HCT116 (cell line): ENCODE measurements at regions not wholly inside any gene's neighbourhood (a gene's known extent, or its start where the extent isn't known, plus 50 kb on each side); places are given as distances from the start of the nearest gene placed in this dataset.

Experiments
- ATAC-seq: fragments of 200-7000 bp; cut with Tn5 transposase; 2 replicates; pipeline ENCODE4 v1.9.1; 2020; ENCODE audit warnings: mild to moderate bottlenecking, moderate library complexity
- BruUV-seq: library from RNA; stranded (reverse); fragments of 400-500 nt; replicated peaks from 2 replicates; lab custom pipeline; 2021; lab: Mats Ljungman, UMichigan
- CTCF ChIA-PET: fragments of 300-600 bp; sonication (Branson Sonifier 250); formaldehyde crosslinking; loops from one replicate; lab custom pipeline; 2021; ENCODE audit warnings: antibody characterized with exemption; lab: Charles Lee
- POLR2A ChIA-PET: fragments of 300-600, 350-600 bp; sonication (Branson Sonifier 250); formaldehyde crosslinking; loops from one replicate; lab custom pipeline; 2021; ENCODE audit warnings: antibody characterized with exemption; lab: Charles Lee
- RAD21 ChIA-PET, 2 experiments: fragments of 300-600 bp; sonication (Branson Sonifier 250); formaldehyde crosslinking; loops; one replicate each; lab custom pipeline; 2023; ENCODE audit warnings: low total read pairs in 2 of 2; ENCODE audit not compliant: uncharacterized antibody in 2 of 2, unreplicated experiment in 2 of 2, low non-redundant PET in 1 of 2; lab: Charles Lee
- DNase-seq: peaks from one replicate; pipeline ENCODE4 v3.0.0-alpha.2; 2010; ENCODE audit warnings: low read depth, low spot score
- H2AFZ ChIP-seq: fragments of 200-600 bp; shearing (Covaris generic), sonication (generic); 2 replicates; pipeline ENCODE4 v1.6.1; 2017; ENCODE audit warnings: low read depth, mixed run types, mixed read lengths, antibody characterized with exemption, low read length; ENCODE audit not compliant: poor library complexity, severe bottlenecking
- H3K27ac ChIP-seq: 2 replicates; pipeline ENCODE4 v1.5.1; 2012; ENCODE audit warnings: low read depth, low read length
- H3K27me3 ChIP-seq: fragments of 200-600 bp; sonication (generic); 2 replicates; pipeline ENCODE4 v1.6.1; 2016; ENCODE audit warnings: mixed run types, low read length, mixed read lengths; ENCODE audit not compliant: insufficient read depth
- H3K36me3 ChIP-seq, 2 experiments: fragments of 200-500 bp in 1 of 2; fragments of 200-600 bp in 1 of 2; sonication (Bioruptor generic) in 1 of 2; sonication (generic) in 1 of 2; 2 replicates each; pipeline versions ENCODE4 v1.5.1 to v1.6.1; 2014 to 2016; ENCODE audit warnings: low read length in 2 of 2, inconsistent platforms in 1 of 2, mixed read lengths in 1 of 2, mixed run types in 1 of 2; ENCODE audit not compliant: insufficient read depth in 2 of 2, control insufficient read depth in 1 of 2
- H3K4me1 ChIP-seq, 2 experiments: fragments of 200-600 bp in 1 of 2; sonication (generic) in 1 of 2; 2 replicates each; pipeline versions ENCODE4 v1.5.1 to v1.6.1; 2012 to 2017; ENCODE audit warnings: low read length in 2 of 2, inconsistent platforms in 1 of 2, mild to moderate bottlenecking in 1 of 2, mixed read lengths in 1 of 2, mixed run types in 1 of 2, moderate library complexity in 1 of 2; ENCODE audit not compliant: insufficient read depth in 2 of 2, control insufficient read depth in 1 of 2
- H3K4me2 ChIP-seq: fragments of 200-600 bp; sonication (generic); 2 replicates; pipeline ENCODE4 v1.6.1; 2017; ENCODE audit warnings: mixed run types, low read length, mixed read lengths
- H3K4me3 ChIP-seq, 2 experiments: fragments of 200-600 bp in 1 of 2; sonication (generic) in 1 of 2; replicated peaks in 1 of 2; 2 replicates each; pipeline ENCODE4 v1.5.1; 2011 to 2016; ENCODE audit warnings: low read length in 2 of 2, control low read depth in 1 of 2, low read depth in 1 of 2, mild to moderate bottlenecking in 1 of 2, mixed read lengths in 1 of 2, mixed run types in 1 of 2
- H3K79me2 ChIP-seq: fragments of 200-600 bp; sonication (generic); 2 replicates; pipeline ENCODE4 v1.6.1; 2017; ENCODE audit warnings: mild to moderate bottlenecking, mixed run types, low read length, moderate library complexity, mixed read lengths; ENCODE audit not compliant: insufficient read depth
- H3K9ac ChIP-seq: fragments of 200-600 bp; sonication (generic); 2 replicates; pipeline ENCODE4 v1.6.1; 2016; ENCODE audit warnings: low read length, mixed read lengths
- H3K9me2 ChIP-seq: fragments of 200-600 bp; sonication (generic), shearing (Covaris generic); 2 replicates; pipeline ENCODE4 v1.6.1; 2017; ENCODE audit warnings: mixed run types, mild to moderate bottlenecking, moderate library complexity; ENCODE audit not compliant: insufficient read depth
- H3K9me3 ChIP-seq, 2 experiments: fragments of 200-500 bp in 1 of 2; fragments of 200-600 bp in 1 of 2; sonication (Bioruptor generic) in 1 of 2; sonication (generic) in 1 of 2; 2 replicates each; pipeline ENCODE4 v1.6.1; 2014 to 2017; ENCODE audit warnings: low read length in 2 of 2, mixed read lengths in 2 of 2, inconsistent platforms in 1 of 2, low read depth in 1 of 2, mild to moderate bottlenecking in 1 of 2, mixed run types in 1 of 2, moderate library complexity in 1 of 2; ENCODE audit not compliant: control insufficient read depth in 1 of 2, insufficient read depth in 1 of 2
- H4K20me1 ChIP-seq: fragments of 200-600 bp; sonication (generic), shearing (Covaris generic); 2 replicates; pipeline ENCODE4 v1.6.1; 2017; ENCODE audit warnings: mixed run types, mild to moderate bottlenecking, moderate library complexity; ENCODE audit not compliant: insufficient read depth
- EGR1 ChIP-seq: IDR thresholded peaks from 2 replicates; pipeline ENCODE4 v1.6.1; 2012; ENCODE audit warnings: low read depth
- ELF1 ChIP-seq: IDR thresholded peaks from 2 replicates; pipeline ENCODE4 v1.6.1; 2012; ENCODE audit warnings: low read depth, borderline replicate concordance
- FOSL1 ChIP-seq: IDR thresholded peaks from 2 replicates; pipeline ENCODE4 v1.6.1; 2012; ENCODE audit warnings: low read depth
- JUND ChIP-seq: IDR thresholded peaks from 2 replicates; pipeline ENCODE4 v1.6.1; 2012
- POLR2A ChIP-seq: IDR thresholded peaks from 2 replicates; pipeline ENCODE4 v1.7.0; 2011; ENCODE audit warnings: borderline replicate concordance; ENCODE audit not compliant: insufficient read depth, insufficient read length; ENCODE audit errors: extremely low read depth
- POLR2AphosphoS5 ChIP-seq: IDR thresholded peaks from 2 replicates; pipeline ENCODE4 v1.6.1; 2011; ENCODE audit warnings: mild to moderate bottlenecking, low read depth, low read length, moderate library complexity
- RAD21 ChIP-seq: IDR thresholded peaks from 2 replicates; pipeline ENCODE4 v1.6.1; 2012; ENCODE audit warnings: low read depth, mild to moderate bottlenecking
- REST ChIP-seq: IDR thresholded peaks from 2 replicates; pipeline ENCODE4 v1.6.1; 2012; ENCODE audit warnings: low read depth
- SIN3A ChIP-seq: IDR thresholded peaks from 2 replicates; pipeline ENCODE4 v1.6.1; 2012; ENCODE audit warnings: low read depth
- SP1 ChIP-seq: IDR thresholded peaks from 2 replicates; pipeline ENCODE4 v1.6.1; 2012; ENCODE audit warnings: low read depth
- SRF ChIP-seq: IDR thresholded peaks from 2 replicates; pipeline ENCODE4 v1.6.1; 2012; ENCODE audit warnings: low read depth
- YY1 ChIP-seq: IDR thresholded peaks from 2 replicates; pipeline ENCODE4 v1.6.1; 2011; ENCODE audit warnings: low read length, low read depth, moderate library complexity, mild to moderate bottlenecking; ENCODE audit not compliant: insufficient replicate concordance; ENCODE audit errors: extremely low read depth
- ZBTB33 ChIP-seq: IDR thresholded peaks from 2 replicates; pipeline ENCODE4 v1.6.1; 2011; ENCODE audit warnings: mild to moderate bottlenecking, low read length, moderate library complexity; ENCODE audit not compliant: insufficient replicate concordance; ENCODE audit errors: extremely low read depth
- ZFX ChIP-seq: fragments of 450-650 bp; IDR thresholded peaks from 2 replicates; pipeline ENCODE4 v1.6.1; 2017
- ZNF274 ChIP-seq: fragments of 200-500 bp; sonication (Bioruptor generic); IDR thresholded peaks from 2 replicates; pipeline ENCODE4 v1.6.1; 2014; ENCODE audit warnings: mild to moderate bottlenecking, low read depth, low read length, inconsistent platforms
- intact Hi-C: fragments of 100-400 bp; cut with micrococcal nuclease; formaldehyde crosslinking; loops from 2 replicates; pipeline ENCODE4 v1.10.0; 2022
- TF ChIP-seq, protein P1 (sequence below), 3 experiments: fragments of 200-600 bp in 1 of 3; sonication (generic) in 1 of 3; IDR thresholded peaks in 2 of 3; conservative IDR thresholded peaks in 1 of 3; 2 replicates each; pipeline ENCODE4 v1.5.1; 2012 to 2017; ENCODE audit warnings: low read depth in 2 of 3, low read length in 2 of 3, antibody characterized with exemption in 1 of 3, borderline replicate concordance in 1 of 3, control low read depth in 1 of 3, mild to moderate bottlenecking in 1 of 3, mixed read lengths in 1 of 3, mixed run types in 1 of 3, moderate library complexity in 1 of 3; ENCODE audit not compliant: insufficient read depth in 1 of 3

DNA sequence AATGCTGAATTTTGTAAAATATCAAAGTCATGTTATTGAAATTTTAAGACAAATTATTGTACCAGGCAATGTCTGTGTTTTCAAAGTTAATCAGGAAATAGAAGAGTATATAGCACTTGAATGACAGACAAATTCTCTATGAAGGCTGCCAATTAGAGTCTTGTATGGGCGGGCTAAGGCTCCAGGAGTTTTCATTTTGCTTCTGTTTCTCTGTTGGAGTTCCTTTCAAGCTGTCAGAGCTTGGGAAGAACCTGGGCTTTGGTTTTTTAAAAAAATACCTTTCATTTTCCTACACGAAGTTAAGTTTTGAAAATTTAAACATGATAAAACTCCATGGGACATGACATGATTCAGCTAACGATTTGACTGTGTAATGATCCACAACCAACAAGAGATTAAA, 339.0 kb upstream of the KCNH7 start:
- Histone ChIP-seq H3K27ac (no peak overlapping the region), H2AFZ (no peak overlapping the region), H3K4me3 (no peak overlapping the region), H3K4me2 (no peak overlapping the region), H3K27me3 (peaks cover 13% of the 10 kb centered on the region), H4K20me1 (no peaks in the 10 kb centered on the region), H3K79me2 (no peaks in the 10 kb centered on the region), H3K4me1 (no peaks in the 10 kb centered on the region), H3K9me3 (no peaks in the 10 kb centered on the region), H3K9ac (no peak overlapping the region), H3K36me3 (no peaks in the 10 kb centered on the region), H3K9me2 (no peaks in the 10 kb centered on the region)
- ChIA-PET RAD21 (no interaction called here), CTCF (no interaction called here), POLR2A (no interaction called here)
- TF ChIP-seq ZNF274 = no peak
- TF ChIP-seq, protein P1, sequence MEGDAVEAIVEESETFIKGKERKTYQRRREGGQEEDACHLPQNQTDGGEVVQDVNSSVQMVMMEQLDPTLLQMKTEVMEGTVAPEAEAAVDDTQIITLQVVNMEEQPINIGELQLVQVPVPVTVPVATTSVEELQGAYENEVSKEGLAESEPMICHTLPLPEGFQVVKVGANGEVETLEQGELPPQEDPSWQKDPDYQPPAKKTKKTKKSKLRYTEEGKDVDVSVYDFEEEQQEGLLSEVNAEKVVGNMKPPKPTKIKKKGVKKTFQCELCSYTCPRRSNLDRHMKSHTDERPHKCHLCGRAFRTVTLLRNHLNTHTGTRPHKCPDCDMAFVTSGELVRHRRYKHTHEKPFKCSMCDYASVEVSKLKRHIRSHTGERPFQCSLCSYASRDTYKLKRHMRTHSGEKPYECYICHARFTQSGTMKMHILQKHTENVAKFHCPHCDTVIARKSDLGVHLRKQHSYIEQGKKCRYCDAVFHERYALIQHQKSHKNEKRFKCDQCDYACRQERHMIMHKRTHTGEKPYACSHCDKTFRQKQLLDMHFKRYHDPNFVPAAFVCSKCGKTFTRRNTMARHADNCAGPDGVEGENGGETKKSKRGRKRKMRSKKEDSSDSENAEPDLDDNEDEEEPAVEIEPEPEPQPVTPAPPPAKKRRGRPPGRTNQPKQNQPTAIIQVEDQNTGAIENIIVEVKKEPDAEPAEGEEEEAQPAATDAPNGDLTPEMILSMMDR (IDR thresholded peaks at IDR 0.05 in 2 of 3, conservative IDR thresholded peaks at IDR 0.05 in 1 of 3; ENCODE audit: borderline replicate concordance in 1 of 3, insufficient read depth in 1 of 3, low read depth in 2 of 3, low read length in 2 of 3) = no peak
- no peak for TF ChIP-seq SP1
- TF ChIP-seq ZFX = no peak
- TF ChIP-seq EGR1 = no peak
- TF ChIP-seq RAD21 = no peak
- no peak for TF ChIP-seq SIN3A
- TF ChIP-seq POLR2A = no peak
- no peak for TF ChIP-seq REST
- no peak for TF ChIP-seq SRF
- TF ChIP-seq YY1 = no peak
- TF ChIP-seq JUND = no peak
- no peak for TF ChIP-seq POLR2AphosphoS5
- no peak for TF ChIP-seq FOSL1
- TF ChIP-seq ZBTB33 = no peak
- TF ChIP-seq ELF1 = no peak
- DNase-seq (no peak), ATAC-seq (no peak)
- BruUV-seq = no TSS peak
- intact Hi-C loops = no loop called here
